ENCODE measurements at regions not wholly inside any gene's neighbourhood (a gene's known extent, or its start where the extent isn't known, plus 50 kb on each side); places are given as distances from the start of the nearest gene placed in this dataset.

- TF ChIP-seq CTCF (IDR thresholded peaks at IDR 0.05; ENCODE audit: insufficient read depth, low read depth, low read length, missing control alignments): no peak
- DNase-seq (ENCODE audit: low read depth): no peak
- no peak overlapping the region for H3K4me3 ChIP-seq (ENCODE audit: low read length)
Measured at GRCh38 chr3:59117396-59117795, 67.6 kb upstream of the CFAP20DC start.

- DNase-seq (ENCODE audit: low read depth): no peak
- no peak for TF ChIP-seq CTCF (IDR thresholded peaks at IDR 0.05; ENCODE audit: insufficient read depth, low read depth, low read length, missing control alignments)
- no peak overlapping the region for H3K4me3 ChIP-seq (ENCODE audit: low read length)
Measured at GRCh38 chr3:59116233-59116537, 66.4 kb upstream of the CFAP20DC start.

- H3K4me3 ChIP-seq (ENCODE audit: low read length): no peak overlapping the region
Measured at GRCh38 chr3:59115364-59116232, 65.8 kb upstream of the CFAP20DC start.

GRCh38 chr3:59107856-59108815, 58.3 kb upstream of the CFAP20DC start:
- TF ChIP-seq CTCF (IDR thresholded peaks at IDR 0.05; ENCODE audit: insufficient read depth, low read depth, low read length, missing control alignments): no peak
- no peak overlapping the region for H3K4me3 ChIP-seq (ENCODE audit: low read length)
- DNase-seq (ENCODE audit: low read depth): peak; percentile 77

More at GRCh38 chr3:59115364-59116232, 65.8 kb upstream of the CFAP20DC start:
- DNase-seq (ENCODE audit: low read depth): peak; percentile 62
- TF ChIP-seq CTCF (IDR thresholded peaks at IDR 0.05; ENCODE audit: insufficient read depth, low read depth, low read length, missing control alignments): no peak

- no peak for DNase-seq (ENCODE audit: low read depth)
- TF ChIP-seq CTCF (IDR thresholded peaks at IDR 0.05; ENCODE audit: insufficient read depth, low read depth, low read length, missing control alignments): no peak
- no peak overlapping the region for H3K4me3 ChIP-seq (ENCODE audit: low read length)
Measured at GRCh38 chr3:59106085-59106648, 56.3 kb upstream of the CFAP20DC start.

- no peak for TF ChIP-seq CTCF (IDR thresholded peaks at IDR 0.05; ENCODE audit: insufficient read depth, low read depth, low read length, missing control alignments)
- no peak for DNase-seq (ENCODE audit: low read depth)
Measured at GRCh38 chr3:59103552-59103951, 53.7 kb upstream of the CFAP20DC start.

More at GRCh38 chr3:59103552-59103951, 53.7 kb upstream of the CFAP20DC start:
- no peak overlapping the region for H3K4me3 ChIP-seq (ENCODE audit: low read length)
